ENCODE measurements at regions not wholly inside any gene's neighbourhood (a gene's known extent, or its start where the extent isn't known, plus 50 kb on each side); places are given as distances from the start of the nearest gene placed in this dataset.

DNA sequence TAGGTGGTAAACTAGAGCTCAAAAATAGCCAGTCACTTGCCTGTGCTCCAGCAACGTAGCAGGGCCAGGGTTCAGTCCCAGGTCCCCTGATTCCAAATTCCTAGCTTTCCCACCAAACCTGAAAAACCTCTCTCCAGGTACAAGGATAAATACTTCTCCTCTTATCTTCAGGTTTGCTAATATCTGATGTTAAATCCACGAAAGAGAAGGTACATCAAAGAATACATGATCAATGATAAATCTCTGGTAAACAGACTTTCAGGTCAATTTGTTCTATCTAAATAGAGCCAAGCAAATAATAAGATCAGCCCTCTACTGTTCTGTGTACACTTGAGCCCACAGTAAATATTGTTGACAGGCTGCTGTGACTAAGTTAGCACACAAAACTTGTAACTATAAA lies 52.1 kb upstream of the AKT3 start:
- H3K4me3 ChIP-seq, result no peak overlapping the region
- H3K4me1 ChIP-seq (ENCODE audit: control insufficient read depth in 1 of 2, low read depth in 2 of 2), result no peaks in the 10 kb centered on the region
- ATAC-seq (ENCODE audit: insufficient number of reproducible peaks, low FRiP score, low read depth) (no peak), DNase-seq (ENCODE audit: low spot score) (no peak)
- no peaks in the 10 kb centered on the region for H3K9me3 ChIP-seq
- H3K27me3 ChIP-seq (replicated peaks; ENCODE audit: insufficient read depth), result no peaks in the 10 kb centered on the region
- H3K27ac ChIP-seq, result no peak overlapping the region
- no peaks in the 10 kb centered on the region for H3K36me3 ChIP-seq
- TF ChIP-seq, protein P1, sequence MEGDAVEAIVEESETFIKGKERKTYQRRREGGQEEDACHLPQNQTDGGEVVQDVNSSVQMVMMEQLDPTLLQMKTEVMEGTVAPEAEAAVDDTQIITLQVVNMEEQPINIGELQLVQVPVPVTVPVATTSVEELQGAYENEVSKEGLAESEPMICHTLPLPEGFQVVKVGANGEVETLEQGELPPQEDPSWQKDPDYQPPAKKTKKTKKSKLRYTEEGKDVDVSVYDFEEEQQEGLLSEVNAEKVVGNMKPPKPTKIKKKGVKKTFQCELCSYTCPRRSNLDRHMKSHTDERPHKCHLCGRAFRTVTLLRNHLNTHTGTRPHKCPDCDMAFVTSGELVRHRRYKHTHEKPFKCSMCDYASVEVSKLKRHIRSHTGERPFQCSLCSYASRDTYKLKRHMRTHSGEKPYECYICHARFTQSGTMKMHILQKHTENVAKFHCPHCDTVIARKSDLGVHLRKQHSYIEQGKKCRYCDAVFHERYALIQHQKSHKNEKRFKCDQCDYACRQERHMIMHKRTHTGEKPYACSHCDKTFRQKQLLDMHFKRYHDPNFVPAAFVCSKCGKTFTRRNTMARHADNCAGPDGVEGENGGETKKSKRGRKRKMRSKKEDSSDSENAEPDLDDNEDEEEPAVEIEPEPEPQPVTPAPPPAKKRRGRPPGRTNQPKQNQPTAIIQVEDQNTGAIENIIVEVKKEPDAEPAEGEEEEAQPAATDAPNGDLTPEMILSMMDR (IDR thresholded peaks at IDR 0.05), result no peak

Measured in thoracic aorta (tissue), 2 donors.